ENCODE measurements at regions not wholly inside any gene's neighbourhood (a gene's known extent, or its start where the extent isn't known, plus 50 kb on each side); places are given as distances from the start of the nearest gene placed in this dataset.

- Histone ChIP-seq H3K27me3 (ENCODE audit: control insufficient read depth in 1 of 2, insufficient read depth in 2 of 2, low read length in 2 of 2) (no peaks in the 10 kb centered on the region), H3K27ac (ENCODE audit: low read depth in 2 of 2, low read length in 1 of 2) (no peak overlapping the region), H3K9me3 (ENCODE audit: control insufficient read depth in 2 of 2, insufficient read depth in 1 of 2, low read depth in 1 of 2, low read length in 1 of 2) (no peaks in the 10 kb centered on the region), H3K4me3 (ENCODE audit: low read depth in 1 of 2, low read length in 2 of 2) (no peak overlapping the region), H3K4me1 (ENCODE audit: control insufficient read depth in 2 of 2, insufficient read depth in 2 of 2, low read length in 1 of 2) (no peaks in the 10 kb centered on the region), H3K36me3 (ENCODE audit: control insufficient read depth in 2 of 2, insufficient read depth in 2 of 2, low read length in 1 of 2) (no peaks in the 10 kb centered on the region)
- WGBS, 2 donors: 84 to 92% methylated on average over 1 of the region's 1 CpG
Observed at GRCh38 chr11:116336540-116336939, 436.2 kb downstream of the BUD13 start.

- H3K27ac ChIP-seq (ENCODE audit: low read depth in 2 of 2, low read length in 1 of 2): no peak overlapping the region
Observed at GRCh38 chr11:116335891-116336290, 436.9 kb downstream of the BUD13 start.

GRCh38 chr11:116335078-116335477, 437.7 kb downstream of the BUD13 start:
- Histone ChIP-seq H3K36me3 (ENCODE audit: control insufficient read depth in 2 of 2, insufficient read depth in 2 of 2, low read length in 1 of 2) (no peaks in the 10 kb centered on the region), H3K4me1 (ENCODE audit: control insufficient read depth in 2 of 2, insufficient read depth in 2 of 2, low read length in 1 of 2) (no peaks in the 10 kb centered on the region), H3K4me3 (ENCODE audit: low read depth in 1 of 2, low read length in 2 of 2) (no peak overlapping the region), H3K27me3 (ENCODE audit: control insufficient read depth in 1 of 2, insufficient read depth in 2 of 2, low read length in 2 of 2) (no peaks in the 10 kb centered on the region), H3K27ac (ENCODE audit: low read depth in 2 of 2, low read length in 1 of 2) (no peak overlapping the region), H3K9me3 (ENCODE audit: control insufficient read depth in 2 of 2, insufficient read depth in 1 of 2, low read depth in 1 of 2, low read length in 1 of 2) (no peaks in the 10 kb centered on the region)
- WGBS, 2 donors: 72 to 79% methylated on average over 1 of the region's 1 CpG

More at GRCh38 chr11:116335891-116336290, 436.9 kb downstream of the BUD13 start:
- no peaks in the 10 kb centered on the region for H3K36me3 ChIP-seq (ENCODE audit: control insufficient read depth in 2 of 2, insufficient read depth in 2 of 2, low read length in 1 of 2)
- H3K27me3 ChIP-seq (ENCODE audit: control insufficient read depth in 1 of 2, insufficient read depth in 2 of 2, low read length in 2 of 2): no peaks in the 10 kb centered on the region
- H3K9me3 ChIP-seq (ENCODE audit: control insufficient read depth in 2 of 2, insufficient read depth in 1 of 2, low read depth in 1 of 2, low read length in 1 of 2): no peaks in the 10 kb centered on the region
- WGBS, 2 donors: 87 to 90% methylated on average over 3 of the region's 3 CpGs
- no peak overlapping the region for H3K4me3 ChIP-seq (ENCODE audit: low read depth in 1 of 2, low read length in 2 of 2)
- no peaks in the 10 kb centered on the region for H3K4me1 ChIP-seq (ENCODE audit: control insufficient read depth in 2 of 2, insufficient read depth in 2 of 2, low read length in 1 of 2)

- Histone ChIP-seq H3K36me3 (ENCODE audit: control insufficient read depth in 2 of 2, insufficient read depth in 2 of 2, low read length in 1 of 2) (no peaks in the 10 kb centered on the region), H3K4me3 (ENCODE audit: low read depth in 1 of 2, low read length in 2 of 2) (no peak overlapping the region), H3K9me3 (ENCODE audit: control insufficient read depth in 2 of 2, insufficient read depth in 1 of 2, low read depth in 1 of 2, low read length in 1 of 2) (no peaks in the 10 kb centered on the region), H3K27me3 (ENCODE audit: control insufficient read depth in 1 of 2, insufficient read depth in 2 of 2, low read length in 2 of 2) (no peaks in the 10 kb centered on the region), H3K4me1 (ENCODE audit: control insufficient read depth in 2 of 2, insufficient read depth in 2 of 2, low read length in 1 of 2) (peaks cover 0 to under 1% of the 10 kb centered on the region in 2 donors), H3K27ac (ENCODE audit: low read depth in 2 of 2, low read length in 1 of 2) (no peak overlapping the region)
- WGBS, 2 donors: 58 to 74% methylated on average over 3 of the region's 3 CpGs
Observed at GRCh38 chr11:116334596-116334995, 438.2 kb downstream of the BUD13 start.

- WGBS, 2 donors: 53 to 65% methylated on average over 3 of the region's 3 CpGs
- Histone ChIP-seq H3K36me3 (ENCODE audit: control insufficient read depth in 2 of 2, insufficient read depth in 2 of 2, low read length in 1 of 2) (no peaks in the 10 kb centered on the region), H3K4me1 (ENCODE audit: control insufficient read depth in 2 of 2, insufficient read depth in 2 of 2, low read length in 1 of 2) (peaks cover 0 to 1% of the 10 kb centered on the region in 2 donors), H3K27me3 (ENCODE audit: control insufficient read depth in 1 of 2, insufficient read depth in 2 of 2, low read length in 2 of 2) (no peaks in the 10 kb centered on the region), H3K27ac (ENCODE audit: low read depth in 2 of 2, low read length in 1 of 2) (no peak overlapping the region), H3K9me3 (ENCODE audit: control insufficient read depth in 2 of 2, insufficient read depth in 1 of 2, low read depth in 1 of 2, low read length in 1 of 2) (no peaks in the 10 kb centered on the region), H3K4me3 (ENCODE audit: low read depth in 1 of 2, low read length in 2 of 2) (no peak overlapping the region)
Observed at GRCh38 chr11:116333001-116333535, 439.7 kb downstream of the BUD13 start.

GRCh38 chr11:116332391-116332790, 440.4 kb downstream of the BUD13 start:
- 85 to 92% methylated on average over 8 of the region's 8 CpGs for WGBS, 2 donors
- Histone ChIP-seq H3K36me3 (ENCODE audit: control insufficient read depth in 2 of 2, insufficient read depth in 2 of 2, low read length in 1 of 2) (no peaks in the 10 kb centered on the region), H3K4me3 (ENCODE audit: low read depth in 1 of 2, low read length in 2 of 2) (no peak overlapping the region), H3K4me1 (ENCODE audit: control insufficient read depth in 2 of 2, insufficient read depth in 2 of 2, low read length in 1 of 2) (peaks cover 0 to 1% of the 10 kb centered on the region in 2 donors), H3K27ac (ENCODE audit: low read depth in 2 of 2, low read length in 1 of 2) (no peak overlapping the region), H3K9me3 (ENCODE audit: control insufficient read depth in 2 of 2, insufficient read depth in 1 of 2, low read depth in 1 of 2, low read length in 1 of 2) (no peaks in the 10 kb centered on the region), H3K27me3 (ENCODE audit: control insufficient read depth in 1 of 2, insufficient read depth in 2 of 2, low read length in 2 of 2) (no peaks in the 10 kb centered on the region)

GRCh38 chr11:116331381-116331780, 441.4 kb downstream of the BUD13 start:
- Histone ChIP-seq H3K36me3 (ENCODE audit: control insufficient read depth in 2 of 2, insufficient read depth in 2 of 2, low read length in 1 of 2) (no peaks in the 10 kb centered on the region), H3K9me3 (ENCODE audit: control insufficient read depth in 2 of 2, insufficient read depth in 1 of 2, low read depth in 1 of 2, low read length in 1 of 2) (no peaks in the 10 kb centered on the region), H3K4me1 (ENCODE audit: control insufficient read depth in 2 of 2, insufficient read depth in 2 of 2, low read length in 1 of 2) (peaks cover 0 to 1% of the 10 kb centered on the region in 2 donors), H3K27ac (ENCODE audit: low read depth in 2 of 2, low read length in 1 of 2) (no peak overlapping the region), H3K4me3 (ENCODE audit: low read depth in 1 of 2, low read length in 2 of 2) (no peak overlapping the region), H3K27me3 (ENCODE audit: control insufficient read depth in 1 of 2, insufficient read depth in 2 of 2, low read length in 2 of 2) (no peaks in the 10 kb centered on the region)
- WGBS, 2 donors: 78 to 79% methylated on average over 4 of the region's 4 CpGs

- no peaks in the 10 kb centered on the region for H3K9me3 ChIP-seq (ENCODE audit: control insufficient read depth in 2 of 2, insufficient read depth in 1 of 2, low read depth in 1 of 2, low read length in 1 of 2)
- H3K27me3 ChIP-seq (ENCODE audit: control insufficient read depth in 1 of 2, insufficient read depth in 2 of 2, low read length in 2 of 2): no peaks in the 10 kb centered on the region
- no peak overlapping the region for H3K4me3 ChIP-seq (ENCODE audit: low read depth in 1 of 2, low read length in 2 of 2)
- peaks cover 0 to 1% of the 10 kb centered on the region in 2 donors for H3K4me1 ChIP-seq (ENCODE audit: control insufficient read depth in 2 of 2, insufficient read depth in 2 of 2, low read length in 1 of 2)
- H3K36me3 ChIP-seq (ENCODE audit: control insufficient read depth in 2 of 2, insufficient read depth in 2 of 2, low read length in 1 of 2): no peaks in the 10 kb centered on the region
- no peak overlapping the region for H3K27ac ChIP-seq (ENCODE audit: low read depth in 2 of 2, low read length in 1 of 2)
- WGBS, 2 donors: 86 to 91% methylated on average over 7 of the region's 7 CpGs
Observed at GRCh38 chr11:116330439-116331185, 442.2 kb downstream of the BUD13 start.

- 78 to 84% methylated on average over 9 of the region's 9 CpGs for WGBS, 2 donors
- H3K4me3 ChIP-seq (ENCODE audit: low read depth in 1 of 2, low read length in 2 of 2): no peak overlapping the region
- peaks cover 0 to 1% of the 10 kb centered on the region in 2 donors for H3K4me1 ChIP-seq (ENCODE audit: control insufficient read depth in 2 of 2, insufficient read depth in 2 of 2, low read length in 1 of 2)
Observed at GRCh38 chr11:116329354-116330090, 443.3 kb downstream of the BUD13 start.

More at GRCh38 chr11:116329354-116330090, 443.3 kb downstream of the BUD13 start:
- H3K27me3 ChIP-seq (ENCODE audit: control insufficient read depth in 1 of 2, insufficient read depth in 2 of 2, low read length in 2 of 2): no peaks in the 10 kb centered on the region
- no peak overlapping the region for H3K27ac ChIP-seq (ENCODE audit: low read depth in 2 of 2, low read length in 1 of 2)
- no peaks in the 10 kb centered on the region for H3K36me3 ChIP-seq (ENCODE audit: control insufficient read depth in 2 of 2, insufficient read depth in 2 of 2, low read length in 1 of 2)
- no peaks in the 10 kb centered on the region for H3K9me3 ChIP-seq (ENCODE audit: control insufficient read depth in 2 of 2, insufficient read depth in 1 of 2, low read depth in 1 of 2, low read length in 1 of 2)
